ENCODE measurements at regions not wholly inside any gene's neighbourhood (a gene's known extent, or its start where the extent isn't known, plus 50 kb on each side); places are given as distances from the start of the nearest gene placed in this dataset.

- Histone ChIP-seq H2AFZ (ENCODE audit: low read depth) (no peak overlapping the region), H3K36me3 (replicated peaks in 1 of 2; ENCODE audit: control insufficient read depth in 1 of 2, insufficient read depth in 2 of 2, low read length in 1 of 2) (no peaks in the 10 kb centered on the region), H3K9me3 (0 out of 2 replicates have a peak, but pooled peaks cover 5% of the 10 kb centered on the region), H3K27ac (ENCODE audit: low read depth in 2 of 2, low read length in 1 of 2) (no peak overlapping the region), H3K9ac (no peak overlapping the region), H3K79me2 (ENCODE audit: insufficient read depth) (no peaks in the 10 kb centered on the region), H3K27me3 (ENCODE audit: insufficient read depth) (no peaks in the 10 kb centered on the region), H3K4me3 (ENCODE audit: low read depth in 2 of 2, low read length in 1 of 2) (no peak overlapping the region), H3K4me2 (no peak overlapping the region), H3K9me2 (no peaks in the 10 kb centered on the region), H3F3A (replicated peaks; ENCODE audit: insufficient read depth) (no peaks in the 10 kb centered on the region), H3K4me1 (ENCODE audit: control insufficient read depth in 1 of 2, insufficient read depth in 2 of 2, low read depth in 1 of 2, low read length in 1 of 2) (peaks cover 0 to 23% of the 10 kb centered on the region in 2 experiments; a peak in 1 of 4 replicates), H4K20me1 (ENCODE audit: insufficient read depth) (no peaks in the 10 kb centered on the region)
- TF ChIP-seq TEAD4 (IDR thresholded peaks at IDR 0.05; ENCODE audit: borderline replicate concordance, insufficient read depth) (no peak), CHD2 (IDR thresholded peaks at IDR 0.05; ENCODE audit: low read length, partially characterized antibody) (no peak), EP300 (IDR thresholded peaks at IDR 0.05; ENCODE audit: borderline replicate concordance in 1 of 2, low read depth in 1 of 2, low read length in 1 of 2) (no peak), FOSL2 (IDR thresholded peaks at IDR 0.05; ENCODE audit: borderline replicate concordance, low read depth) (no peak), EZH2phosphoT487 (IDR thresholded peaks at IDR 0.05; ENCODE audit: borderline replicate concordance, low read depth) (no peak), YY1 (IDR thresholded peaks at IDR 0.05; ENCODE audit: low read depth) (no peak), RFX5 (IDR thresholded peaks at IDR 0.05; ENCODE audit: low read length) (no peak), IRF3 (IDR thresholded peaks at IDR 0.05; ENCODE audit: low read depth, low read length) (no peak), RAD21 (IDR thresholded peaks at IDR 0.05; ENCODE audit: low read length) (no peak), NRF1 (IDR thresholded peaks at IDR 0.05; ENCODE audit: low read depth, low read length) (no peak), GATA2 (CRISPR knock-in tag; IDR thresholded peaks at IDR 0.05) (no peak), MEF2A (IDR thresholded peaks at IDR 0.05; ENCODE audit: borderline replicate concordance, low read depth) (no peak)
- no peak for DNase-seq
- 64% methylated on average over 8 of the region's 8 CpGs for WGBS (ENCODE audit: low lambda C conversion rate)
- CTCF ChIA-PET, result interaction anchor here (0.6 kb wide), 1 partner anchor 327 kb away, joined by 3 read pairs; no protein-coding TSS in a partner anchor
- POLR2A ChIA-PET, result no interaction called here
These were observed 190.8 kb downstream of the DLL1 start for GRCh38 chr6:170100046-170100445.

DNA sequence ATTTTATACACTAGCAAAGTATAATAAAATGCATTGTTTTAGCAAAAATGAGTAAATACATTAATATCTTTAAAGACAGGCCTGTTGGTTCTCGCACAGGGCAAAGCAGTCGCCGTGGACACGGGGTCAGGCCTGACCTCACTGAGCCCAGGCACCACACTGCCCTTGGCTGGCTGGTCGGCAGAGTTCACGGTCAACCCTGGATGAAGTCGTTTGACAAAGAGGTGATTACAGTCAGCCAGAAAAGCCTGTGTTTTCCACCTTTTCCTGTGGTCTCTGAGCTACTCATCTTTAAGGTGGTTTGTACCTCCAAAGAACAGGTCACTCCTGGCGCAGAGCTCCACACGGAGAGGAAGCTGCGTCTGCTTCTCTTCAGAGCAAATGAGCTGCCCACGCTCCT, 191.5 kb downstream of the DLL1 start:
- H3K9ac ChIP-seq, result no peak overlapping the region
- ChIA-PET POLR2A (no interaction called here), CTCF (interaction anchor here (0.6 kb wide), 1 partner anchor 326 kb away, joined by 3 read pairs; no protein-coding TSS in a partner anchor)
- no peak overlapping the region for H3K4me3 ChIP-seq (ENCODE audit: low read depth in 2 of 2, low read length in 1 of 2)
- H4K20me1 ChIP-seq (ENCODE audit: insufficient read depth), result no peaks in the 10 kb centered on the region
- no peaks in the 10 kb centered on the region for H3K27me3 ChIP-seq (ENCODE audit: insufficient read depth)
- 0 out of 2 replicates have a peak, but pooled peaks cover under 1% of the 10 kb centered on the region for H3K9me3 ChIP-seq
- H3K4me1 ChIP-seq (ENCODE audit: control insufficient read depth in 1 of 2, insufficient read depth in 2 of 2, low read depth in 1 of 2, low read length in 1 of 2), result peaks cover 0 to 23% of the 10 kb centered on the region in 2 experiments; a peak in 1 of 4 replicates
- H3F3A ChIP-seq (replicated peaks; ENCODE audit: insufficient read depth), result no peaks in the 10 kb centered on the region
- no peaks in the 10 kb centered on the region for H3K79me2 ChIP-seq (ENCODE audit: insufficient read depth)
- no peaks in the 10 kb centered on the region for H3K9me2 ChIP-seq
- H3K27ac ChIP-seq (ENCODE audit: low read depth in 2 of 2, low read length in 1 of 2), result no peak overlapping the region
- DNase-seq, result no peak
- no peak for TF ChIP-seq RXRA (IDR thresholded peaks at IDR 0.05; ENCODE audit: borderline replicate concordance, low read depth)
- TF ChIP-seq SIN3A (IDR thresholded peaks at IDR 0.05; ENCODE audit: borderline replicate concordance, low read depth, low read length), result no peak
- TF ChIP-seq FOXM1 (IDR thresholded peaks at IDR 0.05; ENCODE audit: low read depth), result no peak
- H3K4me2 ChIP-seq, result no peak overlapping the region
- H2AFZ ChIP-seq (ENCODE audit: low read depth), result no peak overlapping the region
- no peaks in the 10 kb centered on the region for H3K36me3 ChIP-seq (replicated peaks in 1 of 2; ENCODE audit: control insufficient read depth in 1 of 2, insufficient read depth in 2 of 2, low read length in 1 of 2)
- 52% methylated on average over 11 of the region's 11 CpGs for WGBS (ENCODE audit: low lambda C conversion rate)

All from SK-N-SH (cell line).